GM21528 (cell line): ENCODE measurements at regions not wholly inside any gene's neighbourhood (a gene's known extent, or its start where the extent isn't known, plus 50 kb on each side); places are given as distances from the start of the nearest gene placed in this dataset.
"Not testable (repeated sequence)": the region's sequence is repeated elsewhere in the genome, so short reads cannot be mapped to it uniquely, and the experiment has no call there.

Experiments used
- ATAC-seq: cut with Tn5 transposase; IDR thresholded peaks from one replicate; pipeline ENCODE4 v1.9.1; 2021; ENCODE audit warnings: mild to moderate bottlenecking, moderate library complexity; ENCODE audit not compliant: unreplicated experiment, low FRiP score

DNA sequence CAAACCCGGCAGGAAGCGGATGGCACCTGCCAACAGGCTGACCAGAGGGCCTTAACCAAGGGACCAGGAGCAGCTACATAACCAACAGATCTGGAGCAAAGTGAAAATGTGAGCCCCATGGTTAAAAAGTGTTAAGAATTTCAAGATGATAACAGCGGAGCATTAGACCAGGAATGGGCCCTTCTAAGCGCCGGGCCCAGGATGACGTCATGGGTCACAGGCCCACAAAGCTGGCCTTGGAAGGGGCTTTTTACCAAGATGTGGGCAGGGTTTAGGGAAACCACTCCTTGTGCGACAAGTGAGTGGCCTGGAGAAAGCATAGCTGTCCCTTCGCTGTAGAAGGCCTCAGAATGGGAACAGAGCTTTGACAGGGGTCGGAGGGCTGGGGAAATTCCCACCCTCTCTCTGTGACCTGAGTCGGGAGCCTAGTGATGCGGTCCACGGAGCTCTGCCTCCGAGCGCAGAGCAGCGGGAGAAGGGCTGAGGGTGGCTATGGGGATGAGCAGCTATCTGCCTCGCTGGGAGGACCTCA lies 84.4 kb upstream of the RPL38 start:
- ATAC-seq: no peak

DNA sequence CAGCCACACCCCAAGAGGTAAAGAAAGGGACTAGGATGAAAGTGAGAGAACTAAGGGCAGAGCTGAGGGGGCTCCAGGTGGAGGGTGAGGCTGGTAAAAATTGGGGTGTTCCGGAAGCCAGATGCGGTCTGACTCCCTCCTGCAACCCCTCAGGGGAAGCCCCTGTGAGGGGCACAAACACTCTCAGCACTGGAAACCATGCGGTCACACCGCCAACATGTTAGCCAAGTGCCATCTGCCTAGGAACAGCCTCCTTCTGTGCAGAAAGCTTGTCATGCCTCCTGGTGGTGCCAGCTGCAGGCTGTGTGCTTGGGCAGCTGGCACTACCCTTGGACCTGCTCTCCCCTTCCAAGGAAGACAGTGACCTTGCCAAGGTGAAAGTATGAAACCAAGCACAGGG lies 83.5 kb upstream of the RPL38 start:
- ATAC-seq: no peak

DNA sequence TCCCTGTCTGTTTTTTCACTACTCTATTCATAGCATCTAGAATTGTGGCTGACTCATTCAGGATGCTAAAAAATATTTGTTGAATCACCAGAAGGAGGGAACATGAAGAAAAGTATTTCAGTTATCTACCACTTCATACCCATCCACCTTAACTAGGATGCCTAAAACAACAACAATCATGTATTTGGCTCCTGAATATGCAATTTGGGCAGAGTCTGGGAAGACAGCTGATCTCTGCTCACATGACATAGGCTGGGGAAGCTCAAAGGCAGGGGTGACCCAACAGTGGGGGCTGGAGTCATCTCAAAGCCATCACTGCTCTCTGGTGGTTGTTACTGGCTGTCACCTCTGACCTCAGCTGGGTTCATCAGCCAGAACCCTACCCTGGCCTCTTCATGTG lies 80.1 kb upstream of the RPL38 start:
- no peak for ATAC-seq

DNA sequence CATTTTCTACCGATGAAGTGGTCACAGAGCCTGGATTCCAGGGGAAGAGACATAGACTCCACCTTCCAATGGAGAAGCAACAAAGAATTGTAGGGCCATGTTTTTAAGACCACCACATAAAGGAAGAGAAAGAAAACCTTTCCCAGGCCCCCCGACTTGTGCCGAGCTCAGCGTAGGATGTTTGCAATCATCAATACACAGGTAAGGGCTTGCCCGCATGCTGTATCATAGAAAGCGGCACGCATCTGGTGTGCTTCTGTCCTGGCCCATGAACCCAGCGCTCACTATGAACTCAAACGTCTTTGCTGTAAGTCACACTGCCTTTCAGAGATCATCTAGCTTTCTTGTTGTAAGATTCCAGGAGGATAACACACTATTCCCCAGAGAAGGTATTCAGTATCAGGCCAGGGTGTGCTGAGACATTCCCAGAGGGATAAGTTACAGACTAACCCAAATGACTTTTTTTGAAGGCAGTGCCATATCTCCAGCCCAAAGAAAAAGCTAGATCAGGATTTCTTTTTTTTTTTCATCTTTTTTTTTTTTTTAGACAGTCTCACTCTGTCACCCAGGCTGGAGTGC lies 79.5 kb upstream of the RPL38 start:
- ATAC-seq: no peak

DNA sequence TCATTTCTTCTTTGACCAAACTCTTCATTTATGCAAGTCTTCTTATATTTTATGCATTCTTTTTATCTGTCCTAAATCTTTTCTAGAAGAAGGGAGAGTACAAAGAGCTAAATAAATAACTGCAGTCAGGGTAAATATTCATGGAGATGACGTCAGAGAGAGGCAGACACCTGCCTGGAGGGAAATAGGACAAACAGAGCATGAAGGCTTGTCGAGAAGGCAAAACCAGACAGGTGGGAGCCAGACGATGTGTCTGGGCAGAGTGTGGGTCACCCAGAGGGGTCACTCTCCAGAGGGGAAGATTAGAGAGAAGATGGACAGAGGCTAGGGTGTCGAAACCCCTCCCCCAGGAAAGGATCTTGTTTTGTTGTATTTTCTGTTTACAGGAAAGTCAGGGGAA lies 78.3 kb upstream of the RPL38 start:
- ATAC-seq: no peak

DNA sequence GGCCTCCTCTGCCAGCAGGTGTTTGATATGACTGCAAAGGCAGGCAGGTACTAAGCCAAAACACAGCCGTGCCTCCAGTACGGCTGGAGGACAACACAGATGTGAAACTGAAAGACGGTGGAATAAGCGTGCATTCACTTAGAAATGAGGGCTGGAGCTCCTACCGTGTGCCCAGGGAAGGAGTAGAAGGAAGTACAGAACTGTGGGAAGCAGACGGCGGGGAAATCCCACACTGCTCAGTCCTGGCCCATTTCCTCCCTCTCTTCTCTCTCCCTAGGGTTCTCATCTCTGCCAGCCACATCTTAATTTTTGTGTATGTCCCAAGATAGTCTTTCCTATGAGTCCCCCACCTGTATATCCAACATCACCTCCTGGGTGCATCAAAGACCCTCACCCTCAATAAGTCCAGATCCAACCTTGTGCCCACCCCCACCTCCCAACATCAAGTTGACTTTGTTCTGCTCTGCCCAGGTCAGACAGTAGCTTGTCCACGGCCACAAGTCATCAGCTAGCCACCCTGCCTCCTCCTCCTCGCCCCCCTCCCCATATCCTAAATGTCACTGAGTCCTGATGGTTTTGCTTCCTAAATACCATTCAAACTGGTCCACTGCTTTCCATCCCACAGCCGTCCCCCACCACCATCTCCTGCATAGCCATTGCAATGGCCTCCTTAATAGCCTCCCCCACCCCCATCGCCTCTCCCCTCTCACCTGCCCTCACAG lies 77.1 kb upstream of the RPL38 start:
- ATAC-seq: no peak

DNA sequence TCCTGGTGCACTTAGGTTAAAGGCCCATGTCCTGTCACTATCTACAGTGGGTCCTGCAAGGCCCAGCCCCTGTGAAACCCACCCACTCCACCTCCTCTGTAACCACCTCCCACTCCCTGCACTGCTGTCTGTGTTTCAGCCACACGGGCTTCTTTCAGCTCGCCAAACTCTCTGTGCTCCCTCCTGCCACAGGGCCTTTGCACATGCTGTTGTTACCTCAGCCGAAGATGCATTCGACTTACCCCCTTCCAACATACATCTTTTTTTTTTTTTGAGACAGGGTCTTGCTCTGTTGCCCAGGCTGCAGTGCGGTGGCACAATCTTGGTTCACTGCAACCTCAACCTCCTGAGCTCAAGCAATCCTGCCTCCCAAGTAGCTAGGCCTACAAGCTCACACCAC lies 76.5 kb upstream of the RPL38 start:
- ATAC-seq: no peak

DNA sequence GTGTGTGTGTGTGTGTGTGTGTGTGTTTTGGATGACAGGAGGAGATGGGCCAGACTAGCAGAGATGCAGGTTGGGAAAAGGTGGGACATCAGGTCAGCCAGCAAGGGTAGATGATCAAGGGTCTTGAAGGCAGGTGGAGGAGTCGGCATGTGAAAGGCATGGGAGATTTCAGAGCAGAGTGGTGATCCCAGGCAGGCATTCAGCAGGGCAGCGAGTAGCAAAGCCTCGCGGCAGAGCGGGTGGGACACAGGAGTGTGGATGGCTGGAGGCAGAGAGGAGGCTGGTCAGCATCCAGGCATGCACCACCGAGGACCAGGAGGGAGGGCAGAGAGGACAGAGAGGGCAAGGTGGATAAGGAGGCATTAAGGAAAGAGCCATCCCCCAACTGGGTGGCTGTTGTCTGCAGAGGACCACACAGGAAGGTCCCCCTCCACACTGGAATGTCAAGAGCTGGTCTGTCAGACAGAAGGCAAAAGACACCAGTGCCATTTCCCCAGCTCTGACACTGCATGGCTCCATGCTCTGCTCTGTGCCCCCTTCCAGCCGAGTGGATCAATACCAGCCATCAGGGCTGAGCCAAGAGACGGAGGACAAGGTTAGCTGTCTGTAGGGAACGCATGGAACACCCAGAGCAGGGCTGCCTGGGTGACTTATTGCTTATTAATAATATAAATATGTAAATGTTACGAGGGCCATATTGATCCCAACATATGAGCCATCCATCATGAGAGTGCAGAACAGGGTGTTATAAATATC lies 74.8 kb upstream of the RPL38 start:
- no peak for ATAC-seq

DNA sequence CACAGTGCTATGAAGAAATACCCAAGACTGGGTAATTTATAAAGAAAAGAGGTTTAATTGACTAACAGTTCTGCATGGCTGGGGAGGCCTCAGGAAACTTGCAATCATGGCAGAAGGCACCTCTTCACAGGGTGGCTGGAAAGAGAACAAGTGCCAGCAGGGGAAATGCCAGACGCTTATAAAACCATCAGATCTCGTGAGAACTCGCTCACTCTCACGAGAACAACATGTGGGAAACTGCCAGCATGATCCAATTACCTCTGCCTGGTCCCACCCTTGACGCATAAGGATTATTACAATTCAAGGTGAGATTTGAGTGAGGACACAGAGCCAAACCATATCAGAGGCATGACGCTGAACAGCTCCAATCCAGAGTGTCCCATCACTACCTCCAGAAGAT lies 73.7 kb upstream of the RPL38 start:
- ATAC-seq: not testable (repeated sequence)

DNA sequence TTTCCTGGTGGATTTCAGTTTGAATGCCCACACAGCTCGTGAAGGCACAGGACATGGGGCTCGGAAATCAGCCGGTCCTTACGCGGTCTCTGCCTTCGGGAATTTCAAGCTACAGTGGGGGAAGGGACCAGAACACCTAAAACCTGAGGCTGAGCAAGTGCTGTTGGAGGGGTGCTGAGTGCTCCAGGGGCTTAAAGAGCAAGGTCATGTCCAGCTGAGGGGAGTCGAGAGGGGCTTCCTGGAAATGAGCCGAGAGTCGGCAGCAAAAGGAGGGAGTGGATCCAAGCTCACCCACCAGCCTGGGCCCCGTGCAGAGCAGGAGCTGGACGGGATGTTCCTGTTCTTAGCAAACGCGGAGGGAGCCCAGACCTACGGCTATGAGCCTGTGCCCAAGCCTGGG lies 73.2 kb upstream of the RPL38 start:
- ATAC-seq: no peak

DNA sequence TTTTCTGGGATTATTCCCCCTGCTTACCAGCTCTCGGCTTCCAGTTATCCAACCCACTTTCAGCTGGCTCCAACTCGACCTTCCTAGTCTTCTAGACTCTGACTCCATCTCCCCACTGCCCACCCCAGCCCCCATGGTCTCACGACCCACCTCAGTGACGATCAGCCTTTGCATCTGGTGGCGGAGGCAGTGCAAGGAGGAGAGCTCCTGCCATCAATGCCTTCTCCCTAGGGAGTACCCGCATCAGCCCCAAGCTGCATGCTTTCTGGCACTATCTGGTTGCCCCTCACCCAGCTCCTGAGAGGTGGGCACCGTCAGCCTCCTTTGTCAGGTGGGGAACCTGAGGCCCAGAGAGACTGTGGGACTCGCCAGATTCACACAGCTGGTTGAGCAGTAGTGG lies 72.6 kb upstream of the RPL38 start:
- no peak for ATAC-seq

DNA sequence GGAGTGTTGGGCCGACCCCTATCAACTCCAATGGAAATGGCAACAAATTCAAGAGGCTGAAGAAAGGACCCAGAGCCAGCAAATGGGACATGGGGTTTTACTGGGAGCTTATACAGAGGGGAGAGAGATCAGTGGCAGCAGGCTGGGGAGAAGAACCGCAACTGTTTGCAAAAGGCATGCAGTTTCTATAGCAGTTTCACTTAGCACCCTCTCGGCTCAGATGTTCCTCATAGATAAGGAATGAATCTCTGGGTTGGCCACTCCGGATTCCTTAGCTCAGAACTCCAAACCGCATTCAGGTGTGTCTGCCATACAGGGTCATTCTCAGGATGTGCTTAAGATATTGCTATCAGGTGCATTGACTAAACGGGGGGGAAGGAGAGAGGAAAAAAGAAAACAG lies 71.1 kb upstream of the RPL38 start:
- ATAC-seq: no peak

DNA sequence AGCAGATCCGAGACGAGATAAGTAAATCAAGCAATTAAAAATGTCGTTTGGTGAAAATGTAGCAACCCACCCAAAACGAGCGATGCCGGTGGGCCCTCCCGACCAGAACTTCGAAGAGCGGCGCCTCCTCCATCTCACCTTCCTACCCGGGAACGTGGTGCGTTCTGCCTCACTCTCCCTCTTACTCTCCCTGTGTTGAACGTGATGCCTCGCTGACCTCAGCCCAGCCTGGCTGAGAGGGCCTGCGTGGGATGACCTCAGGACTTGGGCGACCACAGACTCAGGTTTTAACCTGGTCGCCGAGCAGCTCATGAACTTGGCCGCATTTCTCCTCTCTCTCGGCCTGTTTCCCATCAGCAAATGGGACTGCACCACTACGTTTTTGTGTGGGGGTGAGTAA lies 69.7 kb upstream of the RPL38 start:
- no peak for ATAC-seq

DNA sequence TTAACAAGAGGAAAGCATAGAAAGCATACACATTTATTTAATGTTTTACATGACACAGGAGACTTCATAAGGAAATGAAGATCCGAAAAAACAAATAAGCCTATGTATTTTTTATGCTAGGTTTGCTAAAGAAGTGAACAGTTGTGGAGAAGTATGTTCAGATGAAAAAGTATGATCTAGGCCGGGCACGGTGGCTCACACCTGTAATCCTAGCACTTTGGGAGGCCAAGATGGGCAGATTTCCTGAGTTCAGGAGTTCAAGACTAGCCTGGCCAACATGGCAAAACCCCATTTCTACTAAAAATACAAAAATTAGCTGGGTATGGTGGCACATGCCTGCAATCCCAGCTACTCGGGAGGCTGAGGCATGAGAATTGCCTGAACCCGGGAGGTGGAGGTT lies 69.2 kb upstream of the RPL38 start:
- not testable (repeated sequence) for ATAC-seq

DNA sequence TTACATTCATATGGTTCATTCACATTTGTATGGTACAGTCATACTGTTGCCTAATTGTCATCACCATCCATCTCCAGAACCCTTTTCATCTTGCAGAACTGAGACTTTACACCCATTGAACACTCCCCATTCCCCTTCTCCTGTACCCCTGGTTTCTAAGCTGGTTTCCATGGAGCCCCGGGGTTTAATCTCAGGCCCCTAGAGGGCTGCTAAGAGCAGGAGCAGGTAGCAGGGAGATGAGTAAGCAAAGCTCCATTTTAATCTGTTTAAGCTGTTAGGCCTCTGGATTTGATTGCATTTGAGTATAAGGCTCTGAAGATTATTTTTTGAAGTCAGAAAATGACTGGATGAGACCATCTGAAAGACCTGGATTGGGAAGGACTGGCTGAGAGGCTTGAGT lies 68.5 kb upstream of the RPL38 start:
- no peak for ATAC-seq

DNA sequence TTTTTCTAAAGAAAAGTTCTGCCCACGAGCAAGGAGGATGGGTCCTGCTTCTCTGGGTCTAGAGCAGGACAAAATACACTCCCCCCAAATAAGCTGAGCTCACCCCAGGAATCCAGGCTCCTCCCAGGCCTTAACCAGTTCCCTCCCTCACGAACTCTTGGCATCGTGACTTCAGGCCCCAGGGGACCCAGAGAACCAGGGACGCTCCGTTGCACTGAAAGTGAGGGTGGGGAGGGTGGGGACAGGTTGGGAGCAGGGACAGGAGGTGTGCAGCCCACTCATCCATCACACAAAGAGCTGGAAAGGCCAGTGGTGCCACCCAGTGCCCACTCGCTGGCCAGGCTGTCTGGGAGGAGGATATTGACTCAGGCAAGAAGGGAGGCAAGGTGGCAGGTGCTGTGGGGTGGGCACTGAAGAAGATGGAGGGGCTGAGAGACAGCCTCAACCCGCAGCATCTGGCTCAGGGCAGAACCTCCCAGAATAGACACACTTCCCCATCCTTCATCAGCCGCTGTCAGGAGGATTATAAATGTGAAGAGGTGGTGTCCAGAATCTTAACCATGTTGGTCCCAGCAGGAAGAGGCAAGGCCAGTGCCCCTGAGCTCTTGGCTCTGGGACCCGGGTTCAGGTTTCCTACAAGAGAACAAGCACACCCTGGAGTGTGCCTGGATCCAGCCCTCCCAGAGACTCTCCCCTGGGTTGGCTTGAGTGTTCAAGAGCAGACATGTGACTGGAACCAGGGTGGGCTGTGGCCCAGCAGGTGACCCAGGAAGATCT lies 67.9 kb upstream of the RPL38 start:
- no peak for ATAC-seq

DNA sequence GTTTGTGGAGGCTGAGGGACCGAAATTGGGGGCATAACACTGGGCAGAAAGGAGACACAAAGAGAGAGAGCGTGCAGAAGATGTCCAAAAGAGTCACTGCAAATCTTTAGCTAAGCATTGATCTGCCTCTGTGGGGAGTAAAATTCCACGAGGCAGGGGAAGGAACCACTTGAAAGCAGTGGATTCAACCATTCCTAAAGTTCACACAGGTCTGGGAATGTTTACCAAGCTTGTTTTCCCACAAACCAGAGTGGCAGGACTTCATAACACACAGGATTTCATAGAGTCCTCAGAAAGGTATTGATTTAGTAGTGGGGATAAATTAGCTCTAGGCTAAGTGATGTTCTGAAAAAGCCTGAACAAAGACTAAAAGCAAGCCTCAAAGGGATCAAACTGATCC lies 66.1 kb upstream of the RPL38 start:
- no peak for ATAC-seq

DNA sequence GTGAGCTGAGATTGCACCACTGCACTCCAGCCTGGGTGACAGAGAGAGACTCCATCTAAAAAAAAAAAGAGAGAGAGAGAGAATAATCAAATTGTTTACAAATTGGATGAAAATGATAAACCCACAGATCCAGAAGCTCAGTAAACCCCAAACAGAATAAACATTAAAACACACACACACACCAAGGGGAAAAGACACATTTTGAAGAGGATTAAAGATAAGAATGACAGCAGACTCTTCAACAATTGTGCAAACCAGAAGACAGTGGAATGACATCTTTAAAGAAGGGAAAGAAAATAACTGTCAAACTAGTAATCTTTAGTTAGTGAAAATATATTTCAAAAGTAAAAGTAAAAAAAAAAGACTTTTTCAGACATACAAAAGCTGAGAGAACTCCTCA lies 64.4 kb upstream of the RPL38 start:
- ATAC-seq: no peak

DNA sequence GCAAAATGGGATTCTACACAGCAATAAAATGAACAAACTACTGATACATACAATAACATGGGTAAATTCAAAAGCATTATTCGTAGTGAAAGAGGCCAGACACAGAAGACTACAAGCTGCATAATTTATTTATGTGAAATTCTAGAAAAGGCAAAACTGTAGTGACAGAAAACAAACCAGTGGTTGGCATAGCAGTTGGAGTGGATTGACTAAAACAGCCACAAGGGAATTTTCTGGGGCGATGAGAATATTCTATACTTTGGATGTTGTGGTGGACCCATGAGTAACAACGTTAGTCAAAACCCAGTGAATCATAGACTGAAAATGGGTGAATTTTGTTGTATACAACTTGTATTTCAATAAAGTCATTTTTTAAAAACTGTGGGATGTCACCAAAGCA lies 63.2 kb upstream of the RPL38 start:
- ATAC-seq: no peak

DNA sequence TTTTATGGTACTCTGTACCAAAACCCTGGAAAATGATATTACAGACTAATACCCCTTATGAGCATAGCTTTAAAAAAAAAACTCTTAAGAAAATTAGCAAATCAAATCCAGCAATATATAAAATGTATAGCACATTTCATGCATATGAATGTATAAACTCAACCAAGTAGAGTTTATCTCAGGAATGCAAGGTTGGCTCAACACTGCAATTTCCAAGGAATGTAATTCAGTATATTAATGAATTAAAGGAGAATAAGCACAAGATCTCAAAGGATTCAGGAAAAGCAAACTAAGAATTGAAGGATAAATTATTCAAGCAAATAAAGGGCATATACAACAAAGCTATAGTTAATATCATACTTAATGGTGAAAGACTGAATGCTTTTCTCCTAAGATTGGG lies 61.9 kb upstream of the RPL38 start:
- ATAC-seq: no peak

DNA sequence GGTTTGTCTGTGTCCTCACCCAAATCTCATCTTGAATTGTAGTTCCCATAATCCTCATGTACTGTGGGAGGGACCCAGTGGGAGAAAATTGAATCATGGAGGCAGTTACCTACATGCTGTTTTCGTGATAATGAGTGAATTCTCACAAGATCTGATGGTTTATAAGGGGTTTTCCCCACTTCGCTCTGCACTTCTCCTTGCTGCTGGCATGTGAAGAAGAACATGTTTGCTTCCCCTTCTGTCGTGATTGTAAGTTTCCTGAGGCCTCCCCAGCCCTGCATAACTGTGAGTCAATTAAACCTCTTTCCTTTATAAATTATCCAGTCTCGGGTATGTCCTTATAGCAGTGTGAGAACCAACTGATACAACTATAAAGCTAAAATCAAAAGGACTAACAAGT lies 60.2 kb upstream of the RPL38 start:
- ATAC-seq: not testable (repeated sequence)
